GM23338 (cell line): ENCODE measurements at regions not wholly inside any gene's neighbourhood (a gene's known extent, or its start where the extent isn't known, plus 50 kb on each side); places are given as distances from the start of the nearest gene placed in this dataset.

ENCODE experiments used
- ATAC-seq: fragments of 200-7000 bp; cut with Tn5 transposase; 3 replicates; pipeline ENCODE4 v1.9.1; 2020
- DNase-seq: peaks from one replicate; pipeline ENCODE4 v3.0.0-alpha.2; 2015; ENCODE audit warnings: low spot score
- H2AFZ ChIP-seq: fragments of 200-600 bp; sonication (generic); 2 replicates; pipeline ENCODE4 v1.8.0; 2016; ENCODE audit warnings: antibody characterized with exemption, mild to moderate bottlenecking, moderate library complexity
- H3F3A ChIP-seq: fragments of 200-600 bp; sonication (generic); replicated peaks from 2 replicates; pipeline ENCODE4 v1.8.0; 2017; ENCODE audit warnings: antibody characterized with exemption, mixed run types, low read depth
- H3K27ac ChIP-seq: fragments of 200-600 bp; sonication (generic); 2 replicates; pipeline ENCODE4 v1.6.1; 2016; ENCODE audit warnings: low read depth
- H3K27me3 ChIP-seq: fragments of 200-600 bp; sonication (generic); 2 replicates; pipeline ENCODE4 v1.8.0; 2016; ENCODE audit warnings: mild to moderate bottlenecking, mixed run types, moderate library complexity; ENCODE audit not compliant: insufficient read depth
- H3K36me3 ChIP-seq: fragments of 200-600 bp; sonication (generic); 2 replicates; pipeline ENCODE4 v1.8.0; 2016; ENCODE audit warnings: mild to moderate bottlenecking; ENCODE audit not compliant: insufficient read depth
- H3K4me1 ChIP-seq: fragments of 200-600 bp; sonication (generic); 2 replicates; pipeline ENCODE4 v1.8.0; 2016; ENCODE audit warnings: mild to moderate bottlenecking, moderate library complexity; ENCODE audit not compliant: insufficient read depth
- H3K4me2 ChIP-seq: fragments of 200-600 bp; sonication (generic); 2 replicates; pipeline ENCODE4 v1.7.1; 2017; ENCODE audit warnings: mixed run types
- H3K4me3 ChIP-seq: fragments of 200-600 bp; sonication (generic); 2 replicates; pipeline ENCODE4 v1.6.1; 2016; ENCODE audit warnings: mixed run types
- H3K79me2 ChIP-seq: fragments of 200-600 bp; sonication (generic); replicated peaks from 2 replicates; pipeline ENCODE4 v1.8.0; 2017; ENCODE audit warnings: mild to moderate bottlenecking; ENCODE audit not compliant: insufficient read depth
- H3K9me2 ChIP-seq: fragments of 200-600 bp; sonication (generic); 2 replicates; pipeline ENCODE4 v1.8.0; 2017; ENCODE audit not compliant: insufficient read depth
- H4K20me1 ChIP-seq: fragments of 200-600 bp; sonication (generic); replicated peaks from 2 replicates; pipeline ENCODE4 v1.8.0; 2017; ENCODE audit warnings: mild to moderate bottlenecking; ENCODE audit not compliant: insufficient read depth
- H3K27ac Mint-ChIP-seq: 2 replicates; pipeline ENCODE4 v1.8.0; 2020; ENCODE audit warnings: inconsistent platforms, mild to moderate bottlenecking, moderate library complexity, mixed read lengths
- H3K27me3 Mint-ChIP-seq: 3 replicates; pipeline ENCODE4 v1.8.0; 2022; ENCODE audit warnings: low read depth, mild to moderate bottlenecking, moderate library complexity, mixed read lengths, inconsistent platforms; ENCODE audit not compliant: insufficient read depth, poor library complexity
- H3K36me3 Mint-ChIP-seq: 3 replicates; pipeline ENCODE4 v1.8.0; 2021; ENCODE audit warnings: low read depth, mild to moderate bottlenecking, inconsistent platforms, moderate library complexity, mixed read lengths
- H3K4me1 Mint-ChIP-seq: 3 replicates; pipeline ENCODE4 v1.8.0; 2020; ENCODE audit warnings: mild to moderate bottlenecking, inconsistent platforms, mixed read lengths
- H3K4me3 Mint-ChIP-seq: 3 replicates; pipeline ENCODE4 v1.8.0; 2021; ENCODE audit warnings: moderate library complexity, mild to moderate bottlenecking, inconsistent platforms, mixed read lengths
- H3K9me3 Mint-ChIP-seq: 3 replicates; pipeline ENCODE4 v1.8.0; 2020; ENCODE audit warnings: moderate library complexity, mild to moderate bottlenecking, inconsistent platforms, mixed read lengths
- CREB1 ChIP-seq: fragments of 250-450 bp; sonication (Bioruptor Pico); IDR thresholded peaks from 2 replicates; pipeline ENCODE4 v1.5.0; 2020; ENCODE audit warnings: low read depth, mild to moderate bottlenecking, moderate library complexity
- EZH2 ChIP-seq: fragments of 200-600 bp; sonication (generic); IDR thresholded peaks from one replicate; pipeline ENCODE4 v1.8.0; 2017; ENCODE audit warnings: antibody characterized with exemption, mild to moderate bottlenecking, low read depth; ENCODE audit not compliant: unreplicated experiment
- JUNB ChIP-seq: IDR thresholded peaks from one replicate; pipeline ENCODE4 v1.6.1; 2016; ENCODE audit warnings: antibody characterized with exemption; ENCODE audit not compliant: unreplicated experiment
- NANOG ChIP-seq: IDR thresholded peaks from 2 replicates; pipeline ENCODE4 v1.6.1; 2016; ENCODE audit warnings: antibody characterized with exemption, borderline replicate concordance
- STAT1 ChIP-seq: IDR thresholded peaks from one replicate; pipeline ENCODE4 v1.6.1; 2016; ENCODE audit warnings: antibody characterized with exemption; ENCODE audit not compliant: unreplicated experiment
- ZNF462 ChIP-seq: fragments of 250-450 bp; sonication (Bioruptor Pico); IDR thresholded peaks from 2 replicates; pipeline ENCODE4 v1.5.0; 2020; ENCODE audit warnings: mild to moderate bottlenecking, moderate library complexity
- TF ChIP-seq, protein P1 (sequence below), 2 experiments: fragments of 200-600 bp in 1 of 2; sonication (generic) in 1 of 2; conservative IDR thresholded peaks; 2 replicates each; pipeline versions ENCODE4 v1.5.1 to v1.6.1; 2016 to 2017; ENCODE audit warnings: antibody characterized with exemption in 2 of 2, low read depth in 2 of 2, mild to moderate bottlenecking in 2 of 2, moderate library complexity in 1 of 2

GRCh38 chr16:86181526-86181925, 282.6 kb downstream of the IRF8 start:
- H3K27me3 Mint-ChIP-seq: no peaks in the 10 kb centered on the region
- H3K27ac ChIP-seq: no peak overlapping the region
- TF ChIP-seq EZH2 (no peak), NANOG (no peak), JUNB (no peak), CREB1 (CRISPR knock-in tag) (no peak), STAT1 (no peak), ZNF462 (CRISPR knock-in tag) (no peak)
- TF ChIP-seq, protein P1, sequence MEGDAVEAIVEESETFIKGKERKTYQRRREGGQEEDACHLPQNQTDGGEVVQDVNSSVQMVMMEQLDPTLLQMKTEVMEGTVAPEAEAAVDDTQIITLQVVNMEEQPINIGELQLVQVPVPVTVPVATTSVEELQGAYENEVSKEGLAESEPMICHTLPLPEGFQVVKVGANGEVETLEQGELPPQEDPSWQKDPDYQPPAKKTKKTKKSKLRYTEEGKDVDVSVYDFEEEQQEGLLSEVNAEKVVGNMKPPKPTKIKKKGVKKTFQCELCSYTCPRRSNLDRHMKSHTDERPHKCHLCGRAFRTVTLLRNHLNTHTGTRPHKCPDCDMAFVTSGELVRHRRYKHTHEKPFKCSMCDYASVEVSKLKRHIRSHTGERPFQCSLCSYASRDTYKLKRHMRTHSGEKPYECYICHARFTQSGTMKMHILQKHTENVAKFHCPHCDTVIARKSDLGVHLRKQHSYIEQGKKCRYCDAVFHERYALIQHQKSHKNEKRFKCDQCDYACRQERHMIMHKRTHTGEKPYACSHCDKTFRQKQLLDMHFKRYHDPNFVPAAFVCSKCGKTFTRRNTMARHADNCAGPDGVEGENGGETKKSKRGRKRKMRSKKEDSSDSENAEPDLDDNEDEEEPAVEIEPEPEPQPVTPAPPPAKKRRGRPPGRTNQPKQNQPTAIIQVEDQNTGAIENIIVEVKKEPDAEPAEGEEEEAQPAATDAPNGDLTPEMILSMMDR (conservative IDR thresholded peaks at IDR 0.05; ENCODE audit: low read depth in 2 of 2): no peak
- H3K4me1 Mint-ChIP-seq: no peaks in the 10 kb centered on the region
- H2AFZ ChIP-seq: no peak overlapping the region
- H3K4me1 ChIP-seq: no peaks in the 10 kb centered on the region
- no peaks in the 10 kb centered on the region; the same call in 1 of the 3 replicates for H3K9me3 Mint-ChIP-seq
- H3F3A ChIP-seq: no peaks in the 10 kb centered on the region
- H3K9me2 ChIP-seq: no peaks in the 10 kb centered on the region
- no peak for DNase-seq
- H3K27me3 ChIP-seq: no peaks in the 10 kb centered on the region
- no peaks in the 10 kb centered on the region for H3K36me3 ChIP-seq
- H3K27ac Mint-ChIP-seq: no peak overlapping the region
- no peak overlapping the region for H3K4me3 ChIP-seq
- no peak overlapping the region for H3K4me3 Mint-ChIP-seq
- no peak for ATAC-seq
- no peaks in the 10 kb centered on the region for H3K36me3 Mint-ChIP-seq
- H3K4me2 ChIP-seq: no peak overlapping the region
- no peaks in the 10 kb centered on the region for H3K79me2 ChIP-seq
- H4K20me1 ChIP-seq: no peaks in the 10 kb centered on the region
